A549 (cell line): ENCODE measurements at regions not wholly inside any gene's neighbourhood (a gene's known extent, or its start where the extent isn't known, plus 50 kb on each side); places are given as distances from the start of the nearest gene placed in this dataset.

Source experiments
- CHD2 ChIP-seq: fragments of 150-350 bp; IDR thresholded peaks from 2 replicates; pipeline ENCODE4 v1.6.1; 2014; ENCODE audit warnings: low read length; ENCODE audit not compliant: partially characterized antibody
- MAFK ChIP-seq: fragments of 450-650 bp; IDR thresholded peaks from 2 replicates; pipeline ENCODE4 v1.6.1; 2014; ENCODE audit not compliant: partially characterized antibody
- MYC ChIP-seq: IDR thresholded peaks from 2 replicates; pipeline ENCODE4 v1.6.1; 2012; ENCODE audit warnings: mild to moderate bottlenecking, inconsistent platforms, low read length, improper control_type of control experiment, borderline replicate concordance
- POLR2A ChIP-seq: IDR thresholded peaks from 2 replicates; pipeline ENCODE4 v1.6.1; 2012; ENCODE audit warnings: mild to moderate bottlenecking, low read length

GRCh38 chr6:143591441-143591840, 79.9 kb upstream of the FUCA2 start:
- TF ChIP-seq POLR2A (no peak), MAFK (no peak), CHD2 (no peak), MYC (no peak)
